ENCODE measurements at regions not wholly inside any gene's neighbourhood (a gene's known extent, or its start where the extent isn't known, plus 50 kb on each side); places are given as distances from the start of the nearest gene placed in this dataset.

- Histone ChIP-seq H3K27ac (ENCODE audit: low read length) (no peak overlapping the region), H3K4me3 (ENCODE audit: low read length) (no peak overlapping the region), H3K36me3 (replicated peaks; ENCODE audit: insufficient read depth, low read length) (no peaks in the 10 kb centered on the region), H3K4me2 (ENCODE audit: low read depth, low read length) (no peak overlapping the region), H2AFZ (ENCODE audit: low read length) (no peak overlapping the region), H3K27me3 (replicated peaks; ENCODE audit: insufficient read depth, low read length) (no peaks in the 10 kb centered on the region), H3K9me3 (replicated peaks; ENCODE audit: insufficient read depth, low read length) (no peaks in the 10 kb centered on the region), H3K9me2 (replicated peaks; ENCODE audit: insufficient read depth, low read length) (no peaks in the 10 kb centered on the region), H3F3A (ENCODE audit: insufficient read depth, low read length) (no peaks in the 10 kb centered on the region), H4K20me1 (ENCODE audit: insufficient read depth, low read length) (no peaks in the 10 kb centered on the region), H3K4me1 (ENCODE audit: low read length) (no peaks in the 10 kb centered on the region), H3K79me2 (ENCODE audit: low read length) (no peaks in the 10 kb centered on the region), H3K9ac (ENCODE audit: low read length) (no peak overlapping the region)
- TF ChIP-seq EZH2phosphoT487 (IDR thresholded peaks at IDR 0.05; ENCODE audit: low read length) (no peak), EZH2 (optimal IDR thresholded peaks at IDR 0.05; ENCODE audit: low read depth, low read length) (no peak)
- TF ChIP-seq, protein P1, sequence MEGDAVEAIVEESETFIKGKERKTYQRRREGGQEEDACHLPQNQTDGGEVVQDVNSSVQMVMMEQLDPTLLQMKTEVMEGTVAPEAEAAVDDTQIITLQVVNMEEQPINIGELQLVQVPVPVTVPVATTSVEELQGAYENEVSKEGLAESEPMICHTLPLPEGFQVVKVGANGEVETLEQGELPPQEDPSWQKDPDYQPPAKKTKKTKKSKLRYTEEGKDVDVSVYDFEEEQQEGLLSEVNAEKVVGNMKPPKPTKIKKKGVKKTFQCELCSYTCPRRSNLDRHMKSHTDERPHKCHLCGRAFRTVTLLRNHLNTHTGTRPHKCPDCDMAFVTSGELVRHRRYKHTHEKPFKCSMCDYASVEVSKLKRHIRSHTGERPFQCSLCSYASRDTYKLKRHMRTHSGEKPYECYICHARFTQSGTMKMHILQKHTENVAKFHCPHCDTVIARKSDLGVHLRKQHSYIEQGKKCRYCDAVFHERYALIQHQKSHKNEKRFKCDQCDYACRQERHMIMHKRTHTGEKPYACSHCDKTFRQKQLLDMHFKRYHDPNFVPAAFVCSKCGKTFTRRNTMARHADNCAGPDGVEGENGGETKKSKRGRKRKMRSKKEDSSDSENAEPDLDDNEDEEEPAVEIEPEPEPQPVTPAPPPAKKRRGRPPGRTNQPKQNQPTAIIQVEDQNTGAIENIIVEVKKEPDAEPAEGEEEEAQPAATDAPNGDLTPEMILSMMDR (IDR thresholded peaks at IDR 0.05; ENCODE audit: low read length), result no peak
- DNase-seq, result no peak
These were observed 1352.8 kb downstream of the BRD1 start for GRCh38 chr22:48474881-48475280.

DNA sequence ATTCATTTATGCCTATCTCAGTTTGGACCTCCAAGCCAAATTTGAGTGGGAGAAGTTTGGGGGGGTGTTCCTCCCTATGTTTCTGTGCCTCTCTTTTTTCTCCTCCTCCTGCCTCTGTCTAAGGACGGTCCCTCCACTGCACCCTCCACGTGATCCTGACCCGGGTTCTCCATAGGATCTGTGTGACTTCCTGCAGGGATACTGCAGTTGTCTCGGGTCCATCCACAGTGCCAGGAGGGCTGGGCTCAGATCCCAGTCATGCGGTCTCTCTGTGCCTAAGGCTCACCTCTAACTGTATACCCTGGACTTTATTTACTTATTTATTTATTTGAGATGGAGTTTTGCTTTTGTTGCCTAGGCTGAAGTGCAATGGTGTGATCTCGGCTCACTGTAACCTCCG is 1354.5 kb downstream of the BRD1 start:
- no peak overlapping the region for H3K27ac ChIP-seq (ENCODE audit: low read length)
- H3K9me2 ChIP-seq (replicated peaks; ENCODE audit: insufficient read depth, low read length), result no peaks in the 10 kb centered on the region
- H3K79me2 ChIP-seq (ENCODE audit: low read length), result no peaks in the 10 kb centered on the region
- TF ChIP-seq, protein P1 (IDR thresholded peaks at IDR 0.05; ENCODE audit: low read length), result no peak
- TF ChIP-seq EZH2 (optimal IDR thresholded peaks at IDR 0.05; ENCODE audit: low read depth, low read length), result no peak
- no peak for TF ChIP-seq EZH2phosphoT487 (IDR thresholded peaks at IDR 0.05; ENCODE audit: low read length)
- H3K36me3 ChIP-seq (replicated peaks; ENCODE audit: insufficient read depth, low read length), result no peaks in the 10 kb centered on the region
- no peak overlapping the region for H3K9ac ChIP-seq (ENCODE audit: low read length)
- H3K27me3 ChIP-seq (replicated peaks; ENCODE audit: insufficient read depth, low read length), result no peaks in the 10 kb centered on the region
- no peaks in the 10 kb centered on the region for H3K9me3 ChIP-seq (replicated peaks; ENCODE audit: insufficient read depth, low read length)
- no peaks in the 10 kb centered on the region for H3K4me1 ChIP-seq (ENCODE audit: low read length)
- no peaks in the 10 kb centered on the region for H4K20me1 ChIP-seq (ENCODE audit: insufficient read depth, low read length)
- H3K4me3 ChIP-seq (ENCODE audit: low read length), result no peak overlapping the region
- H3F3A ChIP-seq (ENCODE audit: insufficient read depth, low read length), result no peaks in the 10 kb centered on the region
- DNase-seq, result no peak
- no peak overlapping the region for H2AFZ ChIP-seq (ENCODE audit: low read length)
- H3K4me2 ChIP-seq (ENCODE audit: low read depth, low read length), result no peak overlapping the region

DNA sequence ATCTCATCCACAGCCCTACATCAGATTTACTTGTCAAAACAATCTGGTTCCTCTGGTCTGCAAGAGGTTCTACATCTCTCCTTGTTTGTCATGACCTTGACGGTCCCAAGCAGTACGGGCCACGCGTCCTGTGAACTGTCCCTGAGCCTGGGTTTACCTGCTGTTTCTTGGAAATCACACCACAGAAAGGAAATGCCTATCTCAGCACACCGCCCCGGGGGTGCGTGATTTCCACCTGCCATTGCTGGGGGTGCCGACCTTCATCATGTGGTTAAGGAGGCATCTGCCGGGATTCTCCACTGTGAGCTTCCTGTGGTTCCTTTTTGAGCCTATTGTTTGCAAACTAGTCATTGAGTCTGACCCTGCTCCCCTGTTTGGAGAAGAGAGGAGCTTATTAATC is 1363.4 kb downstream of the BRD1 start:
- TF ChIP-seq EZH2phosphoT487 (IDR thresholded peaks at IDR 0.05; ENCODE audit: low read length) (no peak), EZH2 (optimal IDR thresholded peaks at IDR 0.05; ENCODE audit: low read depth, low read length) (no peak)
- TF ChIP-seq, protein P1 (IDR thresholded peaks at IDR 0.05; ENCODE audit: low read length), result no peak
- Histone ChIP-seq H4K20me1 (ENCODE audit: insufficient read depth, low read length) (no peaks in the 10 kb centered on the region), H3K27ac (ENCODE audit: low read length) (no peak overlapping the region), H3K79me2 (ENCODE audit: low read length) (no peaks in the 10 kb centered on the region), H3K9me3 (replicated peaks; ENCODE audit: insufficient read depth, low read length) (no peaks in the 10 kb centered on the region), H3K36me3 (replicated peaks; ENCODE audit: insufficient read depth, low read length) (no peaks in the 10 kb centered on the region), H3F3A (ENCODE audit: insufficient read depth, low read length) (no peaks in the 10 kb centered on the region), H3K9me2 (replicated peaks; ENCODE audit: insufficient read depth, low read length) (no peaks in the 10 kb centered on the region), H3K4me1 (ENCODE audit: low read length) (no peaks in the 10 kb centered on the region), H2AFZ (ENCODE audit: low read length) (no peak overlapping the region), H3K27me3 (replicated peaks; ENCODE audit: insufficient read depth, low read length) (no peaks in the 10 kb centered on the region), H3K4me3 (ENCODE audit: low read length) (no peak overlapping the region), H3K4me2 (ENCODE audit: low read depth, low read length) (no peak overlapping the region), H3K9ac (ENCODE audit: low read length) (no peak overlapping the region)
- DNase-seq, result no peak

Data from MM.1S (cell line).